IMR-90 (cell line): ENCODE measurements at regions not wholly inside any gene's neighbourhood (a gene's known extent, or its start where the extent isn't known, plus 50 kb on each side); places are given as distances from the start of the nearest gene placed in this dataset.

Experiments used
- BHLHE40 ChIP-seq: fragments of 150-350 bp; IDR thresholded peaks from 2 replicates; pipeline ENCODE4 v1.6.1; 2016; ENCODE audit warnings: mild to moderate bottlenecking, low read depth, low read length
- CEBPB ChIP-seq: IDR thresholded peaks from 2 replicates; pipeline ENCODE4 v1.6.1; 2012; ENCODE audit warnings: low read depth, low read length, improper control_type of control experiment
- CHD1 ChIP-seq: IDR thresholded peaks from 2 replicates; pipeline ENCODE4 v1.6.1; 2012; ENCODE audit warnings: low read depth, low read length, improper control_type of control experiment
- FOS ChIP-seq: fragments of 150-350 bp; IDR thresholded peaks from 2 replicates; pipeline ENCODE4 v1.6.1; 2016; ENCODE audit warnings: low read depth, low read length
- MAFK ChIP-seq: IDR thresholded peaks from 2 replicates; pipeline ENCODE4 v1.6.1; 2012; ENCODE audit warnings: low read depth, low read length, improper control_type of control experiment
- MAZ ChIP-seq: IDR thresholded peaks from 2 replicates; pipeline ENCODE4 v1.6.1; 2012; ENCODE audit warnings: low read depth, mild to moderate bottlenecking, low read length, improper control_type of control experiment, moderate library complexity, borderline replicate concordance
- MXI1 ChIP-seq: IDR thresholded peaks from 2 replicates; pipeline ENCODE4 v1.6.1; 2012; ENCODE audit warnings: low read depth, mild to moderate bottlenecking, low read length, moderate library complexity, borderline replicate concordance
- POLR2A ChIP-seq: IDR thresholded peaks from 2 replicates; pipeline ENCODE4 v1.6.1; 2012; ENCODE audit warnings: mild to moderate bottlenecking, low read depth, low read length
- TF ChIP-seq, protein P1 (sequence below): fragments of 150-350 bp; IDR thresholded peaks from 2 replicates; pipeline ENCODE4 v1.6.1; 2017; ENCODE audit warnings: mild to moderate bottlenecking, antibody characterized with exemption, low read length, low read depth
- TF ChIP-seq, protein P2 (sequence below): conservative IDR thresholded peaks from 2 replicates; pipeline ENCODE4 v1.5.1; 2012; ENCODE audit warnings: mild to moderate bottlenecking, low read depth, low read length, improper control_type of control experiment
- TF ChIP-seq, protein P3 (sequence below): fragments of 150-350 bp; IDR thresholded peaks from 2 replicates; pipeline ENCODE4 v1.6.1; 2016; ENCODE audit warnings: low read depth, mild to moderate bottlenecking, low read length, moderate library complexity, borderline replicate concordance

DNA sequence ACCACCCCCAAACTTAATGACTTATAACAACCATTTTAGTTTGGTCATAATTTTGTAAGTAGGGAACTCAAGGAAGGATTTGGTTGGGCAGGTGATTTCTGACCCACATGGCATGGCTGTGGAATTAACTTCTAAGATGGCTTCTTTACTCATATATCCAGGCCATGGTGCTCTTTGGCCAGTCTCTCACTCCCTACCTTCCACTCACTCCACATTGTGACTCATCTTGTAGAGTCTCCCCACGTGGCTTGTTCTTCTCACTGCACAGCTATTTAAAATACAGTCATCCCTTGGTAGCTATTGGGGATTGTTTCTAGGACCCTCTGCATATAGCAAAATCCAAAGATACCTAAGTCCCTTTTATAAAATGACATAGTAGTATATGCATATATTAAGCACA lies 76.6 kb upstream of the MAST4 start:
- TF ChIP-seq BHLHE40 (no peak), MXI1 (no peak), POLR2A (no peak), MAZ (no peak), FOS (no peak), CEBPB (no peak), MAFK (no peak), CHD1 (no peak)
- TF ChIP-seq, protein P1, sequence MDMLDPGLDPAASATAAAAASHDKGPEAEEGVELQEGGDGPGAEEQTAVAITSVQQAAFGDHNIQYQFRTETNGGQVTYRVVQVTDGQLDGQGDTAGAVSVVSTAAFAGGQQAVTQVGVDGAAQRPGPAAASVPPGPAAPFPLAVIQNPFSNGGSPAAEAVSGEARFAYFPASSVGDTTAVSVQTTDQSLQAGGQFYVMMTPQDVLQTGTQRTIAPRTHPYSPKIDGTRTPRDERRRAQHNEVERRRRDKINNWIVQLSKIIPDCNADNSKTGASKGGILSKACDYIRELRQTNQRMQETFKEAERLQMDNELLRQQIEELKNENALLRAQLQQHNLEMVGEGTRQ: no peak
- TF ChIP-seq, protein P2, sequence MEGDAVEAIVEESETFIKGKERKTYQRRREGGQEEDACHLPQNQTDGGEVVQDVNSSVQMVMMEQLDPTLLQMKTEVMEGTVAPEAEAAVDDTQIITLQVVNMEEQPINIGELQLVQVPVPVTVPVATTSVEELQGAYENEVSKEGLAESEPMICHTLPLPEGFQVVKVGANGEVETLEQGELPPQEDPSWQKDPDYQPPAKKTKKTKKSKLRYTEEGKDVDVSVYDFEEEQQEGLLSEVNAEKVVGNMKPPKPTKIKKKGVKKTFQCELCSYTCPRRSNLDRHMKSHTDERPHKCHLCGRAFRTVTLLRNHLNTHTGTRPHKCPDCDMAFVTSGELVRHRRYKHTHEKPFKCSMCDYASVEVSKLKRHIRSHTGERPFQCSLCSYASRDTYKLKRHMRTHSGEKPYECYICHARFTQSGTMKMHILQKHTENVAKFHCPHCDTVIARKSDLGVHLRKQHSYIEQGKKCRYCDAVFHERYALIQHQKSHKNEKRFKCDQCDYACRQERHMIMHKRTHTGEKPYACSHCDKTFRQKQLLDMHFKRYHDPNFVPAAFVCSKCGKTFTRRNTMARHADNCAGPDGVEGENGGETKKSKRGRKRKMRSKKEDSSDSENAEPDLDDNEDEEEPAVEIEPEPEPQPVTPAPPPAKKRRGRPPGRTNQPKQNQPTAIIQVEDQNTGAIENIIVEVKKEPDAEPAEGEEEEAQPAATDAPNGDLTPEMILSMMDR: no peak
- TF ChIP-seq, protein P3, sequence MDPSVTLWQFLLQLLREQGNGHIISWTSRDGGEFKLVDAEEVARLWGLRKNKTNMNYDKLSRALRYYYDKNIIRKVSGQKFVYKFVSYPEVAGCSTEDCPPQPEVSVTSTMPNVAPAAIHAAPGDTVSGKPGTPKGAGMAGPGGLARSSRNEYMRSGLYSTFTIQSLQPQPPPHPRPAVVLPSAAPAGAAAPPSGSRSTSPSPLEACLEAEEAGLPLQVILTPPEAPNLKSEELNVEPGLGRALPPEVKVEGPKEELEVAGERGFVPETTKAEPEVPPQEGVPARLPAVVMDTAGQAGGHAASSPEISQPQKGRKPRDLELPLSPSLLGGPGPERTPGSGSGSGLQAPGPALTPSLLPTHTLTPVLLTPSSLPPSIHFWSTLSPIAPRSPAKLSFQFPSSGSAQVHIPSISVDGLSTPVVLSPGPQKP: no peak
